ENCODE measurements at regions not wholly inside any gene's neighbourhood (a gene's known extent, or its start where the extent isn't known, plus 50 kb on each side); places are given as distances from the start of the nearest gene placed in this dataset.
"Not testable (repeated sequence)": the region's sequence is repeated elsewhere in the genome, so short reads cannot be mapped to it uniquely, and the experiment has no call there.

GRCh38 chr10:118914629-118915028, 114.9 kb upstream of the NANOS1 start:
- no peak for DNase-seq (ENCODE audit: low read depth in 2 of 2)

DNA sequence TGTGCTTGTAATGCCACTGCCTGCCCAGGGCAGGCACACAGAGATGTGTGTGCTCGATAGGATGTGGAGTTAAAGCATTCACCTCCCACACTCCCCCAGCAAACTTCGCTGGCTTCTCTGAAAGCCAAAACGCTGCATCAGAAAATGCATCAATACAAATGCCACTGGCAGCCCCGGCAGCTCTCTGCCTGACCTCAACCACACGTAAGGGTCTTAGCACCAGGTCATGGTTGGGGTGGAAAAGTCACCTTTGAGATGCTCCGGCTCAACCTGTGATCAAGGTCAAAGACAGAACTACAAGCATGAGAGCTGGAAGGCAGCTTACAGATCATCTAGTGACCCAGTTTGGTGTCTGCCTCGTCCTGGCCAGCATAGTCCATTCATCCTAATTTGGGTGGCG, 114.4 kb upstream of the NANOS1 start:
- no peak for DNase-seq (ENCODE audit: low read depth in 2 of 2)

- DNase-seq (ENCODE audit: low read depth in 2 of 2), result no peak
These were observed 112.7 kb upstream of the NANOS1 start for GRCh38 chr10:118916777-118917176.

DNA sequence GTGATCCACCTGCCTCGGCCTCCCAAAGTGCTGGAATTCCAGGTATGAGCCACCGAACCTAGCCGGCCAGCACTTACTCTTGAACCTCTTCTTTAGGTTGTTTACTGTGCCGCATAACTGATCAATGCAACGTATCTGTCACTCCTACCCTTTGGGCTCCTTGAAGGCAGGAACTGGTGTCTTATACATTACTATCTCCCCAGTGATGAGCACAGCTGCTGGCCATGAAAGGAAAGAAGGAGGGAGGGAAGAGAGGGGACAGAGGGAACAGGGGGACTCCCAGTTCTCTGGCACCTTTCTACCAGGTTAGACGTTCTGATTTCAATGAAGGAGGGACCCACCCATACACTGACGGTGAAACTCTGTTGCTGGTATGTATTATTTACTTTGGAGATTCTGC, 111.8 kb upstream of the NANOS1 start:
- DNase-seq (ENCODE audit: low read depth in 2 of 2), result no peak

DNA sequence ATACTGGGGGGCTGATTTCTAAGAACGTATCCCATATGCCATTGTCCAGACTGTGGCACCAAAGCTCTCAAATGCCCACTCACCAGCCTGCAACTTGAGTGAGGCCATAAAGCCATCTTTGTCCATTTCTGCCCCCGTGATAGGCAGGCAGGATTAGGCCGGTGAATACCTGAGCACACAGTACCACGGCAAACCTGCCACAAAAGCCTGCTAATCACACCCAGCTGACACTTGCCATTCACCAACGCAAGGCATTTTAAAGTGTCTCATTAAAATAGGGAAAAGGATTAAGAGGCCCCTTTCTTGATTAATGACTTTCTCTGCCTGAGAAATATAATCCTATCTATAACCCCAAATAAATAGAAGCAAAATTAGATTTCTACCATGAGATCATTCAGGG, 111.4 kb upstream of the NANOS1 start:
- no peak for DNase-seq (ENCODE audit: low read depth in 2 of 2)

GRCh38 chr10:118918587-118918986, 110.9 kb upstream of the NANOS1 start:
- peak in 1 of 2 donors; percentile 73 for DNase-seq (ENCODE audit: low read depth in 2 of 2)

GRCh38 chr10:118920206-118920605, 109.3 kb upstream of the NANOS1 start:
- DNase-seq (ENCODE audit: low read depth in 2 of 2), result no peak

- DNase-seq (ENCODE audit: low read depth in 2 of 2), result no peak
These were observed 107.3 kb upstream of the NANOS1 start for GRCh38 chr10:118922226-118922625.

DNA sequence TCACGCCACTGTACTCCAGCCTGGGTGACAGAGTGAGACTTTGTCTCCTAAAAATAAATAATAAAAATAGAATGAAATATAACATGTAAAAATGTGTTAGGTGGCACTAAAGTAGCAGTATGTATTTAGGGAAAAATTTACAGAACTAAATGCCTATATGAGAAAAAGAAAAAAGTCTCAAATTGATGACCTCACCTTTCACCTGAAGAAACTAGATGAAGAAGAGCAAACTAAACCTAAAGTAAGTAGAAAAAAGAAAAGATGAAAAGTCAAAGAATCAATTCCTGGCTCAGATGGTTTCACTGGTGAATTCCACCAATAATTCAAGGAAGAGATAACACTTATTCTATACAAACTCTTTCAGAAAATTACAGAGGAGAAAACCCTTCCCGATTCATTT, 106.5 kb upstream of the NANOS1 start:
- no peak for DNase-seq (ENCODE audit: low read depth in 2 of 2)

- DNase-seq (ENCODE audit: low read depth in 2 of 2), result no peak
These were observed 105.0 kb upstream of the NANOS1 start for GRCh38 chr10:118924493-118924892.

GRCh38 chr10:118925404-118926071, 104.0 kb upstream of the NANOS1 start:
- DNase-seq (ENCODE audit: low read depth in 2 of 2), result no peak

DNA sequence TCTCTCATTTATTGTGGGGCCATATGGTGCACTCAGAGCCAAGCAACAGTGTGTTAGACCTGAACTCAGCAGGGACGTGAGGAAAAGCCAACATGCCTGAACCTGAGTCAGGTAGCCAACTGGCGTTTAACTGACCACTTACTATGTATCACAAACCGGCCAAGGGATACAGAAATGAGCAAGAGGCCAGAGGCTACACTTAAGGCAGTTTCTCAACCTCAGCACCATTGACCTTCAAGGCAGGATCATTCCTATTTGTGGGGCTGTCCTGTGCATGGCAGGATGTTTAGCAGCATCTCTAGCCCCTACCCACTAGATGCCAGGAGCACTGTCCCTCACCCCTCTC, 103.5 kb upstream of the NANOS1 start:
- DNase-seq (ENCODE audit: low read depth in 2 of 2), result no peak

DNA sequence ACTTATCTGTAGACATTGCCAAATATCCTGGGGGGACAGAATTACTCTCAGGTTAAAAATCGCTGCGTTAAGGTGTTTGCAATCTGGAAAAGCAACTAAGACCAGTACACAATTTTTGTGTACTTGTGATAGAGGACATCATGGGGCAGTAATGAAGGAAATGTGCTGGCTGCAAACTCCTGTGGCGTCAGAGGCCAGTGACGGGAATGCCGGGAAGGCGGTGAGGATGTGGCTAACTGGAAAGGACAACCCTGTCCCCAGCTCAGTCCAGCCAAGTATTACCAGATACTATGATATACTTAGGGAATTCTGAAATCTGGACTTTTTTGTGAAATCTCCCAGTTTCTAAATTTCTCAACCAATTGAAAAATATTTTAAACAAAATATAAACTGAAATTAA, 103.1 kb upstream of the NANOS1 start:
- no peak for DNase-seq (ENCODE audit: low read depth in 2 of 2)

DNA sequence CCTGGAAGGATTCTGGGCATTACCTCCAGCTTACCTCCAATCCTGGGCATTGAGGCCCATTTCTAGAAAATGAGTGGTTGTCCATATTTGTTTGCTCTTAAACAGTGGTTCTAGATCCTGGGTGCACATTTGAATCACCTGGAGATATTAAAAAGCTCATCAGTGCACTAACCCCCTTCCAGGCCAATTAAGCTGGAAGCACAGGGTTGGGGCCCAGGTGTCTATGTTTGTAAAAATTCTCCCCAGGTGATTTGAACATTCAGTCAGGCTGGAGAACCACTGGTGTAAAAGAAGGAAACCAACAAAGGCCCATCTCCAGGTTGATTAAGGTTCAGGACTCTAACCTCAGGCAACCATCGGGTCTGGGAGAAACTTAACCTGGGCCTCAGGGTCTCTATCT, 102.6 kb upstream of the NANOS1 start:
- DNase-seq (ENCODE audit: low read depth in 2 of 2), result no peak

DNA sequence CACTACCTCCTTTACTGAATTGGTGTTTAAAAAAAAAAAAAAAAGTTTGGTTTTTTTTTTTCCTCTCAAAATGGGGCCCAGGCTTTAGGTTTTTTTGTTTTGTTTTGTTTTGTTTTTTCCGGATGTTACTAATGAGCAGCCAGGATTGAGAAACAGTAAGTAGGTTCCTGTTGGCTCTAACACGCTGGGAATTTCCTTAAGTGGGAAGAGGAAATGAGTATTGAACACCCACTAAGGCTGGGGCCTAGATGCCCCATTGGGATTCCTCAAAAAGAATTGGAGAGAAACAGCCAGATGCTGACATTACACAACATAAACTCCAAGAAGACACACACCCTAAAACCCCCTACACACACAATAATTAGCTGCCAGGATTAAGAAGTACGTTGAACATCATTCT, 102.2 kb upstream of the NANOS1 start:
- peak in 1 of 2 donors; percentile 64 for DNase-seq (ENCODE audit: low read depth in 2 of 2)

DNA sequence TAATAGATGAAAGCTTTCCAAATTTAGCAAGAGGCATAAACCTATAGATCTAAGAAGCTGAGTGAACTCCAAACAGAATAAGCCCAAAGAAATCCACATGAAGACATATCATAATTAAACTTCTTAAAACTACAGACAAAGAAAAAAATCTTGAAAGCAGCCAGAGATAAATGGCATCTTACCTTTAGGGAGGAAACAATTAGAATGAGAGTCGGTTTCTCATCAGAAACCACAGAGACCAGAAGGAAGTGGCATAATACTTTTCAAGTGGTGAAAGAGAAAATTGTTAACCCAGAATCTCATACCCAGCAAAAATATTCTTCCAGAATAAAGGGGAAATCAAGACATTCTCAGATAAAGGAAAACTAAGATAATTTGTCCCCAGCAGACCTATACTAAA, 98.9 kb upstream of the NANOS1 start:
- no peak for DNase-seq (ENCODE audit: low read depth in 2 of 2)

GRCh38 chr10:118931436-118931835, 98.1 kb upstream of the NANOS1 start:
- DNase-seq (ENCODE audit: low read depth in 2 of 2), result no peak

- DNase-seq (ENCODE audit: low read depth in 2 of 2), result not testable (repeated sequence)
These were observed 97.4 kb upstream of the NANOS1 start for GRCh38 chr10:118932154-118932553.

DNA sequence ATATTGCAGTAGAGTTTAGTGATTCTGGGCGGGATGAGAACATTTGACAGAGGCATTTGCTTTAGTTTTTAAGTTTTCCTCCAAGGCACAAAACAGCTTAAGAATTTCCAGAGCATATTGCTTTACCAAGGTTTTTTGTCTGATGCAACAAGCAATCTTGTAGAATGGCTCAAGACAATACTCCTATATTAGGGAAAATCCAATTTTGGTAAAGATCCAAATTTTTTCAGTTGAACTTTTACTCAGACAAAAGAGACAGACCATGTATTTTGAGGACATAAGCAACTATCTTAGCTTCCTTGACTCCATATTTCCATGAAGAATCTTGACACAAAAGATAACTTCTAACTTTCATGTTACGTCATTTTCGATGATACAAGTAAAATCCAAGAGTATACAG, 92.3 kb upstream of the NANOS1 start:
- DNase-seq (ENCODE audit: low read depth in 2 of 2), result no peak

- no peak for DNase-seq (ENCODE audit: low read depth in 2 of 2)
These were observed 90.1 kb upstream of the NANOS1 start for GRCh38 chr10:118939211-118940007.

- DNase-seq (ENCODE audit: low read depth in 2 of 2), result no peak
These were observed 89.1 kb upstream of the NANOS1 start for GRCh38 chr10:118940386-118940785.

- DNase-seq (ENCODE audit: low read depth in 2 of 2), result no peak
These were observed 86.3 kb upstream of the NANOS1 start for GRCh38 chr10:118943253-118943652.

DNA sequence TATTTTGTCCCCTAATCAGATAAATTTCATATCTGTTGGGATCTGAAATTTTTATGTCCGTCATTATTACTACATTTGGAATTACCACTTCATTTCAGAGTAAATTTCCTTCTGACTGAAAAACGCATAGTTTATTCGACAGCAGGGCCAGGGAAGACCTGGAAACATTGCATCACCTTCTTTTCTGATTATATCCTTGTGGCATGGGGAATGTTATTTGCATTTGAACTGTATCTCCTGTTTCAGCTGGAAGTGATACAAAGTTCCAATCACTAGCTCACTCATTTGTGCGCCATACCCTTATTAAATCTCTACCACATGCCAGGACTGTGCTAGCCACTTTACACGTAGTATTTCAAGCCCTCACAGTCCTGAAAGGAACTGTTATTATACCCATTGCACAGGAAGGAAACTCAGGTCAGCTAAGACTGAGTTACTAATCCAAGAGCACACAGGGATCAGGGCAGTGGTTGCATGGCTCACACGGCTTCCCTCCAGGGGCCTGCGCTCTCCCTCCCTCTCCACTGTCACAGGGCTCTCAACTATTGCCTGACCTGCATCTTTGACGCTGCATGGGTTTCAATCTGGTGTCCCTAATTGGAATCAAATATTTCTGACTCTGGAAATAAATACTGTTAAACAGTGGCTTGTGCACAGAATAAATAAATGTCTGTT, 84.4 kb upstream of the NANOS1 start:
- no peak for DNase-seq (ENCODE audit: low read depth in 2 of 2)
